ENCODE measurements at regions not wholly inside any gene's neighbourhood (a gene's known extent, or its start where the extent isn't known, plus 50 kb on each side); places are given as distances from the start of the nearest gene placed in this dataset.

DNA sequence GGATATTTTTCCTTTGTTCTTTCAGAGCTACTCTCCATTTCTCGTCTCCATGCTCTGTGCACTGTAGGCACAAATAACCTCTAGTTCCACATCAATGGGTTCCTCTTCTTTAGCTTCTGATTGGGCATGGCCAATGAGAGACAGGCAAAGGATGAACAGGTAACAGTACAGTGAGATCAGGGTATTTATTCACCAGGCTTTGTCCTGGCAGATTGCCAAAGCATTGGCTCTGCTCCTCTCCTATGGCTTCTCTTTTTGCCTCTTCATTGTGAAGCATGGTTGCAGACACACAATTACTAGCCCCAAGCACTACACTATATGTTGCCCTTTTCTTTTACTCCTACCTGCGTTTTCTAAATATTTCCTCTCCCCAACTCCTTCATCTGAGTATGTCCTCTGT, 215.1 kb upstream of the ARRDC3 start:
- Mint-ChIP-seq H3K9me3 (ENCODE audit: insufficient read depth) (peaks cover 3% of the 10 kb centered on the region), H3K4me3 (no peak overlapping the region), H3K27ac (no peak overlapping the region), H3K27me3 (no peaks in the 10 kb centered on the region), H3K4me1 (no peaks in the 10 kb centered on the region)
- no peak overlapping the region for H3K27ac ChIP-seq (ENCODE audit: low read length in 2 of 2)
- no peak overlapping the region for H3K4me3 ChIP-seq (ENCODE audit: control extremely low read depth in 1 of 5, extremely low read depth in 1 of 5, insufficient read depth in 1 of 5, low read depth in 2 of 5, low read length in 4 of 5)
- no peaks in the 10 kb centered on the region for H4K20me1 ChIP-seq (ENCODE audit: control insufficient read depth, insufficient read depth, low read length, poor library complexity, severe bottlenecking)
- no peak for TF ChIP-seq EZH2 (IDR thresholded peaks at IDR 0.05; ENCODE audit: borderline replicate concordance, insufficient read depth, low read depth, low read length, poor library complexity, severe bottlenecking)
- TF ChIP-seq, protein P1, sequence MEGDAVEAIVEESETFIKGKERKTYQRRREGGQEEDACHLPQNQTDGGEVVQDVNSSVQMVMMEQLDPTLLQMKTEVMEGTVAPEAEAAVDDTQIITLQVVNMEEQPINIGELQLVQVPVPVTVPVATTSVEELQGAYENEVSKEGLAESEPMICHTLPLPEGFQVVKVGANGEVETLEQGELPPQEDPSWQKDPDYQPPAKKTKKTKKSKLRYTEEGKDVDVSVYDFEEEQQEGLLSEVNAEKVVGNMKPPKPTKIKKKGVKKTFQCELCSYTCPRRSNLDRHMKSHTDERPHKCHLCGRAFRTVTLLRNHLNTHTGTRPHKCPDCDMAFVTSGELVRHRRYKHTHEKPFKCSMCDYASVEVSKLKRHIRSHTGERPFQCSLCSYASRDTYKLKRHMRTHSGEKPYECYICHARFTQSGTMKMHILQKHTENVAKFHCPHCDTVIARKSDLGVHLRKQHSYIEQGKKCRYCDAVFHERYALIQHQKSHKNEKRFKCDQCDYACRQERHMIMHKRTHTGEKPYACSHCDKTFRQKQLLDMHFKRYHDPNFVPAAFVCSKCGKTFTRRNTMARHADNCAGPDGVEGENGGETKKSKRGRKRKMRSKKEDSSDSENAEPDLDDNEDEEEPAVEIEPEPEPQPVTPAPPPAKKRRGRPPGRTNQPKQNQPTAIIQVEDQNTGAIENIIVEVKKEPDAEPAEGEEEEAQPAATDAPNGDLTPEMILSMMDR (IDR thresholded peaks at IDR 0.05), result no peak
- no CpG with 5 or more reads among the region's 2 CpGs for WGBS (ENCODE audit: insufficient coverage)
- no peaks in the 10 kb centered on the region for H3K27me3 ChIP-seq (replicated peaks in 1 of 4; ENCODE audit: control extremely low read depth in 1 of 4, control insufficient read depth in 3 of 4, insufficient read depth in 4 of 4, low read length in 3 of 4)
- H2AFZ ChIP-seq (ENCODE audit: insufficient read depth, low read depth, low read length, poor library complexity, severe bottlenecking), result no peak overlapping the region
- intact Hi-C loops (cut with micrococcal nuclease), result no loop called here
- POLR2A ChIA-PET, result no interaction called here
- ATAC-seq (ENCODE audit: low read depth) (no peak), DNase-seq (no peak)
- H3K9me3 ChIP-seq (ENCODE audit: control extremely low read depth in 1 of 3, control insufficient read depth in 2 of 3, insufficient read depth in 1 of 3, low read length in 2 of 3), result peaks cover 0 to 7% (median 0%) of the 10 kb centered on the region in 3 donors
- no peaks in the 10 kb centered on the region for H3K4me1 ChIP-seq (ENCODE audit: control insufficient read depth in 2 of 2, insufficient read depth in 2 of 2, low read length in 2 of 2)
- no peaks in the 10 kb centered on the region for H3K79me2 ChIP-seq (ENCODE audit: control insufficient read depth, insufficient read depth, low read length)
- H3K9ac ChIP-seq (ENCODE audit: low read length), result no peak overlapping the region
- CTCF ChIA-PET, result no interaction called here
- H3K36me3 ChIP-seq (replicated peaks in 1 of 2; ENCODE audit: control extremely low read depth in 1 of 2, control insufficient read depth in 1 of 2, extremely low read depth in 1 of 2, insufficient read depth in 2 of 2, low read length in 1 of 2), result no peaks in the 10 kb centered on the region
- H3K4me2 ChIP-seq (replicated peaks; ENCODE audit: low read depth, low read length, poor library complexity, severe bottlenecking), result no peak overlapping the region

- H3K9me3 Mint-ChIP-seq (ENCODE audit: insufficient read depth), result peaks cover 9% of the 10 kb centered on the region
- no peaks in the 10 kb centered on the region for H3K79me2 ChIP-seq (ENCODE audit: control insufficient read depth, insufficient read depth, low read length)
- WGBS (ENCODE audit: insufficient coverage), result no CpG with 5 or more reads among the region's 3 CpGs
- no peak overlapping the region for H3K27ac ChIP-seq (ENCODE audit: low read length in 2 of 2)
- POLR2A ChIA-PET, result no interaction called here
- H4K20me1 ChIP-seq (ENCODE audit: control insufficient read depth, insufficient read depth, low read length, poor library complexity, severe bottlenecking), result no peaks in the 10 kb centered on the region
- no peak overlapping the region for H2AFZ ChIP-seq (ENCODE audit: insufficient read depth, low read depth, low read length, poor library complexity, severe bottlenecking)
- no peak overlapping the region for H3K4me3 ChIP-seq (ENCODE audit: control extremely low read depth in 1 of 5, extremely low read depth in 1 of 5, insufficient read depth in 1 of 5, low read depth in 2 of 5, low read length in 4 of 5)
- CTCF ChIA-PET, result no interaction called here
- H3K9ac ChIP-seq (ENCODE audit: low read length), result no peak overlapping the region
- H3K27me3 Mint-ChIP-seq, result no peaks in the 10 kb centered on the region
- DNase-seq (no peak), ATAC-seq (ENCODE audit: low read depth) (no peak)
- no peak overlapping the region for H3K4me3 Mint-ChIP-seq
- no peak overlapping the region for H3K4me2 ChIP-seq (replicated peaks; ENCODE audit: low read depth, low read length, poor library complexity, severe bottlenecking)
- no peaks in the 10 kb centered on the region for H3K4me1 ChIP-seq (ENCODE audit: control insufficient read depth in 2 of 2, insufficient read depth in 2 of 2, low read length in 2 of 2)
- H3K27ac Mint-ChIP-seq, result no peak overlapping the region
- H3K36me3 ChIP-seq (replicated peaks in 1 of 2; ENCODE audit: control extremely low read depth in 1 of 2, control insufficient read depth in 1 of 2, extremely low read depth in 1 of 2, insufficient read depth in 2 of 2, low read length in 1 of 2), result no peaks in the 10 kb centered on the region
- H3K9me3 ChIP-seq (ENCODE audit: control extremely low read depth in 1 of 3, control insufficient read depth in 2 of 3, insufficient read depth in 1 of 3, low read length in 2 of 3), result peaks cover 0 to 12% (median 0%) of the 10 kb centered on the region in 3 donors
- H3K4me1 Mint-ChIP-seq, result no peaks in the 10 kb centered on the region
- H3K27me3 ChIP-seq (replicated peaks in 1 of 4; ENCODE audit: control extremely low read depth in 1 of 4, control insufficient read depth in 3 of 4, insufficient read depth in 4 of 4, low read length in 3 of 4), result no peaks in the 10 kb centered on the region
- TF ChIP-seq, protein P1 (IDR thresholded peaks at IDR 0.05), result no peak
- no peak for TF ChIP-seq EZH2 (IDR thresholded peaks at IDR 0.05; ENCODE audit: borderline replicate concordance, insufficient read depth, low read depth, low read length, poor library complexity, severe bottlenecking)
- intact Hi-C loops (cut with micrococcal nuclease), result no loop called here
Observed at GRCh38 chr5:91595424-91595823, 212.3 kb upstream of the ARRDC3 start.

Data from B cell (primary cell).